ENCODE measurements at regions not wholly inside any gene's neighbourhood (a gene's known extent, or its start where the extent isn't known, plus 50 kb on each side); places are given as distances from the start of the nearest gene placed in this dataset.

GRCh38 chr2:109066917-109067597, 61.9 kb upstream of the SH3RF3 start:
- TF ChIP-seq CTCF (conservative IDR thresholded peaks at IDR 0.05) (no peak), ZFX (IDR thresholded peaks at IDR 0.05) (no peak)
